ENCODE measurements at regions not wholly inside any gene's neighbourhood (a gene's known extent, or its start where the extent isn't known, plus 50 kb on each side); places are given as distances from the start of the nearest gene placed in this dataset.

DNA sequence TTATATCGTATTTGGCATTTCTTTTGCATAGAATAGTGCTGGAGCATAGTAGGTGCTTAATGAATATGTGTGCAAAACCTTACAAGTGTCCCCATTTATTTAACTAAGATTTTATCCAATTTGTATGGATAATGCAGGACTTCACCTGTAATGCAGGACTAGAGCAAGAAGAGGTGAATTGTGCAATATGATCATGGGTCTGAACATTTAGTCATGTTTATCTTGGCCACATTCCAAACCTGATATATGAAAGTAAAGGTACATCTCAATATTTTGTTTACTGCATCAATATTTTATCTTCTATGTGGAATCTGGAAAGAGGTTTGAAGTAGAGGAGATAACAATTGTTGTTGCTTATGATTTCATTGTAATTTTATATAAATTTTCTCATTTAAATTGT lies 1626.7 kb upstream of the B3GALT2 start:
- no peak for DNase-seq
- intact Hi-C loops (cut with micrococcal nuclease), result no loop called here
- H3K27me3 Mint-ChIP-seq (ENCODE audit: low read depth in 2 of 2), result no peaks in the 10 kb centered on the region
- Histone ChIP-seq H3K27me3 (ENCODE audit: control insufficient read depth, insufficient read depth, low read length) (no peaks in the 10 kb centered on the region), H3K9me3 (ENCODE audit: control insufficient read depth, insufficient read depth, low read length) (no peaks in the 10 kb centered on the region), H3K4me1 (ENCODE audit: control insufficient read depth, insufficient read depth, low read length) (no peaks in the 10 kb centered on the region), H3K27ac (ENCODE audit: low read length) (no peak overlapping the region), H3K4me3 (ENCODE audit: low read length) (no peak overlapping the region), H3K36me3 (ENCODE audit: control insufficient read depth, insufficient read depth, low read length) (no peaks in the 10 kb centered on the region)
- H3K27ac Mint-ChIP-seq, result no peak overlapping the region
- no peaks in the 10 kb centered on the region for H3K4me1 Mint-ChIP-seq
- TF ChIP-seq, protein P1, sequence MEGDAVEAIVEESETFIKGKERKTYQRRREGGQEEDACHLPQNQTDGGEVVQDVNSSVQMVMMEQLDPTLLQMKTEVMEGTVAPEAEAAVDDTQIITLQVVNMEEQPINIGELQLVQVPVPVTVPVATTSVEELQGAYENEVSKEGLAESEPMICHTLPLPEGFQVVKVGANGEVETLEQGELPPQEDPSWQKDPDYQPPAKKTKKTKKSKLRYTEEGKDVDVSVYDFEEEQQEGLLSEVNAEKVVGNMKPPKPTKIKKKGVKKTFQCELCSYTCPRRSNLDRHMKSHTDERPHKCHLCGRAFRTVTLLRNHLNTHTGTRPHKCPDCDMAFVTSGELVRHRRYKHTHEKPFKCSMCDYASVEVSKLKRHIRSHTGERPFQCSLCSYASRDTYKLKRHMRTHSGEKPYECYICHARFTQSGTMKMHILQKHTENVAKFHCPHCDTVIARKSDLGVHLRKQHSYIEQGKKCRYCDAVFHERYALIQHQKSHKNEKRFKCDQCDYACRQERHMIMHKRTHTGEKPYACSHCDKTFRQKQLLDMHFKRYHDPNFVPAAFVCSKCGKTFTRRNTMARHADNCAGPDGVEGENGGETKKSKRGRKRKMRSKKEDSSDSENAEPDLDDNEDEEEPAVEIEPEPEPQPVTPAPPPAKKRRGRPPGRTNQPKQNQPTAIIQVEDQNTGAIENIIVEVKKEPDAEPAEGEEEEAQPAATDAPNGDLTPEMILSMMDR (IDR thresholded peaks at IDR 0.05), result no peak
- no peak overlapping the region for H3K4me3 Mint-ChIP-seq
- H3K36me3 Mint-ChIP-seq, result no peaks in the 10 kb centered on the region
- H3K9me3 Mint-ChIP-seq, result peaks cover 8 to 20% of the 10 kb centered on the region in 2 donors
- WGBS (ENCODE audit: insufficient coverage), result no CpG with 5 or more reads among the region's 1 CpG
- ATAC-seq, result no peak

DNA sequence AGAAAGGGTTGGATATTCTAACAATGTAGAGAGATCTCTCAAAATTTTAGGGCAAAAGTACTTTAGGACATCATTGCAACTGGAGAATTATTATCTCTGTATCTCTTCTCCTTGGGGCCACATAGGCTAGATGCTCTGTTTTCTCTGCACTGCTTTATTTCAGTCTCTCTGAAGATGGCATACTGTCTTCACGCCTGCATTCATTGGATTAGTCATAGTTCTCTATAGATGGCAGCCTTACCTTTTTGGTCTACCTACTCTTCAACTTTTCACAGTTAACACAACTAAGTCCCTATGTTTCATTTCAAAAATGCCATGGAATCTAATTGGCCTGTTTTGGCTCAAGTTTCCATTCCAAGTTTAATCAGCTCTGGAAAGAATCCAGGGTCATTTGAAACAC lies 1623.3 kb upstream of the B3GALT2 start:
- TF ChIP-seq, protein P1 (IDR thresholded peaks at IDR 0.05), result no peak
- H3K4me3 Mint-ChIP-seq, result no peak overlapping the region
- WGBS (ENCODE audit: insufficient coverage), result 88% methylated on average over 1 of the region's 1 CpG
- no peak overlapping the region for H3K4me3 ChIP-seq (ENCODE audit: low read length)
- H3K4me1 ChIP-seq (ENCODE audit: control insufficient read depth, insufficient read depth, low read length), result no peaks in the 10 kb centered on the region
- H3K9me3 Mint-ChIP-seq, result peaks cover 9 to 23% of the 10 kb centered on the region in 2 donors
- no peak for ATAC-seq
- no peak overlapping the region for H3K27ac ChIP-seq (ENCODE audit: low read length)
- H3K9me3 ChIP-seq (ENCODE audit: control insufficient read depth, insufficient read depth, low read length), result peaks cover 3% of the 10 kb centered on the region
- DNase-seq, result no peak
- no peaks in the 10 kb centered on the region for H3K27me3 ChIP-seq (ENCODE audit: control insufficient read depth, insufficient read depth, low read length)
- no peak overlapping the region for H3K27ac Mint-ChIP-seq
- no peaks in the 10 kb centered on the region for H3K27me3 Mint-ChIP-seq (ENCODE audit: low read depth in 2 of 2)
- H3K36me3 ChIP-seq (ENCODE audit: control insufficient read depth, insufficient read depth, low read length), result no peaks in the 10 kb centered on the region
- H3K36me3 Mint-ChIP-seq, result no peaks in the 10 kb centered on the region
- H3K4me1 Mint-ChIP-seq, result no peaks in the 10 kb centered on the region
- intact Hi-C loops (cut with micrococcal nuclease), result no loop called here

DNA sequence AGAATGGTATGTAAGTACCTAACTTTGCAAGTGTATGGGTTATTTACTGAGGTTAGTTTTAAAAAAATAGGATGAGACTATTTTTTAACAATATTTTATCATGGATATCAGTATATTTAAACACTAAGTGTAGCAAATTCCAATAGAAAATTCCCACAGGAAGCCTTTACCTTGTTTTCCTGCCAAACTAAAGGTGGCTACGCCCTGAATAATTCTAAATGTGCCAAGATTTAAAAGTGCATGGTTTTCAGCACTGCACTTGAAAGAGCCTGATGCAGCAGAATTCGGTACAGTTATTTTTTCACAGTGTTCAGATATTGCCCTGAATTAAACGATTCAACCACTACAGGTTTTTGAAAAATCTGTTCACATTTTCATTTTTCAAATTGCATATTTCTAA lies 1622.8 kb upstream of the B3GALT2 start:
- no peak for ATAC-seq
- WGBS (ENCODE audit: insufficient coverage), result 79% methylated on average over 2 of the region's 3 CpGs
- no peaks in the 10 kb centered on the region for H3K27me3 Mint-ChIP-seq (ENCODE audit: low read depth in 2 of 2)

More for the DNA sequence above, 1622.8 kb upstream of the B3GALT2 start:
- TF ChIP-seq, protein P1 (IDR thresholded peaks at IDR 0.05), result no peak
- Histone ChIP-seq H3K36me3 (ENCODE audit: control insufficient read depth, insufficient read depth, low read length) (no peaks in the 10 kb centered on the region), H3K4me1 (ENCODE audit: control insufficient read depth, insufficient read depth, low read length) (no peaks in the 10 kb centered on the region), H3K4me3 (ENCODE audit: low read length) (no peak overlapping the region), H3K27me3 (ENCODE audit: control insufficient read depth, insufficient read depth, low read length) (no peaks in the 10 kb centered on the region), H3K27ac (ENCODE audit: low read length) (no peak overlapping the region), H3K9me3 (ENCODE audit: control insufficient read depth, insufficient read depth, low read length) (peaks cover 3% of the 10 kb centered on the region)
- Mint-ChIP-seq H3K4me1 (no peaks in the 10 kb centered on the region), H3K36me3 (no peaks in the 10 kb centered on the region), H3K27ac (no peak overlapping the region), H3K4me3 (no peak overlapping the region), H3K9me3 (peaks cover 9 to 23% of the 10 kb centered on the region in 2 donors)
- DNase-seq, result no peak
- intact Hi-C loops (cut with micrococcal nuclease), result no loop called here

All from natural killer cell (primary cell).